HG03442 (cell line): ENCODE measurements at regions not wholly inside any gene's neighbourhood (a gene's known extent, or its start where the extent isn't known, plus 50 kb on each side); places are given as distances from the start of the nearest gene placed in this dataset.
"Not testable (repeated sequence)": the region's sequence is repeated elsewhere in the genome, so short reads cannot be mapped to it uniquely, and the experiment has no call there.

ENCODE experiments used
- ATAC-seq: cut with Tn5 transposase; IDR thresholded peaks from one replicate; pipeline ENCODE4 v1.9.1; 2021; ENCODE audit warnings: mild to moderate bottlenecking, moderate library complexity; ENCODE audit not compliant: unreplicated experiment

DNA sequence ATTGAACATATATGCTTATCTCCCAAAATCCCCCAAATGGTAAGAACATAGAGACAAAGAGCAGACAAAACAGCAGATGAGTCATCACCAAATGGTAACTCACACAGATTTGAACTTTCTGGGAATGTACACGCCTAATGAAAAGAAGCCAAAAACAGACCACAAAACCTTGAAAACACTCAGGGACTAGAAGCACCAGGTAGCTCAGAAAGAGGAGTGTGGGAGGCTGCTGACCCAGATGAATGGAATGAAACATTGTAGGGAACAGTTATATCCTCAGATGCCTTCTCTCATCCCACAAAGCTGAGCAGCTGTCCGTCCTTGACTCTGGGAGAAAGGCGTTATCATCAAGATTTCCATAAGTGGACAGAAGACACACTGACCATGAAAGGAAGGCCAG is 307.0 kb upstream of the USP25 start:
- ATAC-seq = peak; percentile 39

DNA sequence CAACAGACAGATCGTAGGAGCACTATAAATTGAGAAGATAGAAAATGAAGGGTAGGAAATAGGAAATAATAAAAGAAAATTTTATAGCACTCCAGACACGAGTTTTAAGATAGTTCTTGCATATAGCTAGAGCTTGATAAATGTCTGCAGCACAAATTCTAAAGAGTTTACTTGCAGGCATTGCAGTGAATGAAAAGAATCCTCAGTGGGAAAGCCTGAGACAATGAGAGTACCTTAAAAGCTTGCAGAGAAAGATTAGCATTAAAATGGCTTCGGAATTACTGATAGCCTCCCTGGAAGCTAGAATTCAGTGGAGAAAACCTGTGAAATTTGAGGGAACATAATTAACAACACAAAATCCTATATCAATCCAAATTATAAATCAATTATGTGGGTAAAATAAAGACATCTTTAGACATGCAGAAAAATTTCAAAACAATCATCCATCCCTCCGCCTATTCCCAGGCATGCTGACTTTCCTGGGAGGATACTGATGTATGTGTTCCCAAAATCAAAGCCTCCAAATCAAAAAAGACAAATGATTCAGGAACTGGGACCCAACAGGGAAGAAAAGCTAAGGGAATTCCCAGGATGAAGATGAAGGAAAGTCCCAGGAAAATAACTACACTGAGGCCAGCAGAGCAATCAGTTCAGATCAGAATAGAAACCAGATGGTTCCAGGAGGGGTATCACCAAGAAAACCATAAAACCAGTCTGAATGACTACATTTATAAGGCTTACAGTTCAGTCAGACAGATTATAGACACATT is 305.9 kb upstream of the USP25 start:
- no peak for ATAC-seq

DNA sequence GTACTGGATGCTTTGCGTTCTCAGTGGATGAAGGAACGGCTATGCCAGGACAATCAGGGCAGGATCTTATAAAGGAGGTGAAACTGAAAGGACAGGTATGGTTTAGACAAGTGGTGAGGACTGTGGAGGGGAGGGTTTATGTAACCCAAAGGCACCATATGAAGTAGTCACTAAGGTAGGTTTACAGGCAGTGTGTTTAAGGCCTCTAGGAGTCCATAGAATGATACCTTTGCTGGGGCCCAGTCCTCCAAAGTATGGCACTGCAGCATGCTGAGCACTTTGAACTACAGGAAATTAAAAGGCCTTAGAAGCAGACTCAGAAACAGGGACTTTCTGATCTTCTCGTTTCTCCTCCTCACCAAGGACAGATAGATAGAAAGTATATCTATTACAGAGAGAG is 304.7 kb upstream of the USP25 start:
- ATAC-seq = no peak

DNA sequence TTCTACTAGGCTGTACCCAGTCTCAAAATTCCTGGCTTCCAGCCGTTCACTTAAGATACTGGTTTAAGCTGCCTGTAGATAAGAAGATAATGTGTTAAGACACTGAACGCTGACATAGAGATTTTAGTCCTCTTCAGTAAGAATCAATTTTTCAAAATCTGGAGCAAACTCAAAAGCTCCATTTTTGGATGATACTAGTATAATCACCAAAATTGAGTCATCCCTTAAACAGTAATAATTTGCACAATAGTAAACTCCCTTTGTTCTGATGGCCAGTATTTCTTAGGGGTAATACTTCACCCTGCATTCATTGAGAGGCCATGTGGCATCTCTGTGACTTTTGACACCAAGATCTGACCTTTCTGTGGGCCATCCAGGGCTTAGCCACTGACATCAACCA is 299.8 kb upstream of the USP25 start:
- no peak for ATAC-seq

DNA sequence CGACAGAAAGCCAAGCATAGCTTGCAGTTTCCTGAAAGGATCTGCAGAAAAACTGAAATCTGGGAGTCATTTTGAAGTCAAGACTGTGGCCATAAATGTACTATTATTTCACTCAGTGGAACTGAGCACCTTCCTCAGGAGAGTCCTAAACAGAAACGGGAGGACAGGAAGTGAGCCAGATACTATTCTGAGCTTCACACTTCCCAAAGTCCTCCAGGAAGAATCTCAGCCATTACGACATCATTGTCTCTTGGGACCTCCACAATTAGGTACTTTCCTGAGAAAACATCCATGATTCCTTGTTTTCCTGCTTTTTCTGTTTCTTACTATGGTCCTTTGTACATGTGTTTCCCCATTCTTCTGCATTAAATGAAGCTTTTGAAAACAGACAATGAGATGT is 299.2 kb upstream of the USP25 start:
- ATAC-seq = no peak

DNA sequence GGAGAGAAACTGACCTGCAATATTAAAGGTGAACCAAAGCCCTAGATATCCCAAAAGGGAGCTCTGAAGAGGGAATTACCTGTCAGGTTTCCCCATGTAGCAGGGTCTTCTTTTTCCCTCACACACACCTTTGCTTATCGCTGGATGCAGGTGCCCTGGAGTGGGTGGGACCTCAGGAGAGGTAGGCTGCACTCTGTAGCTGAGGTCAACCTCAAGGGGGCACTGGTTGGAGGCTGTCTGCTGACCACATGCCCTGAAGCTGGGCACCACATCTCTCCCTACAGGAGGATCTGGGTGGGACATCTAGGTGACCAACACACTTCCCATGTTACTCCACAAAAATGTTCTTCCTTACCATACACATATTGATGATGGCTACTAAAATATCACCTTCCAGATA is 298.7 kb upstream of the USP25 start:
- no peak for ATAC-seq

DNA sequence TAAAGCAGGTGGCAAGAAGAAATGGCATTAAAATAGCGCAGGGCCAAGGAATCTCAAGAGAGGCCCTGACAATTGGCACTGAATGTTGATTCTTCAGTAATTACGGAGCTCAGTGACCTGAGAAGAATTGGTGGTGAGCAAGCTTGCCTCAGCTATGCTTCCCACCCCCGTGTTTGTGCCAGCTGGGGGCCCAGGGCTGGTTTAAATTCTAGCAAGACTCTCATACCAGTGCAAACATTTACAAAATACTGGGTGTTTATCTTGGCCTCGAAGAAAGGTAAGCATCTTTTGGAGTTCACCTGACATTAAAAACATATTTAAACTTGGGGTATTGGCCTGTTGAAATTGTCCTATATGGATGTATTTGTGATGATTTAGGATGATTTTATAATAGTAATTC is 296.7 kb upstream of the USP25 start:
- ATAC-seq = no peak

DNA sequence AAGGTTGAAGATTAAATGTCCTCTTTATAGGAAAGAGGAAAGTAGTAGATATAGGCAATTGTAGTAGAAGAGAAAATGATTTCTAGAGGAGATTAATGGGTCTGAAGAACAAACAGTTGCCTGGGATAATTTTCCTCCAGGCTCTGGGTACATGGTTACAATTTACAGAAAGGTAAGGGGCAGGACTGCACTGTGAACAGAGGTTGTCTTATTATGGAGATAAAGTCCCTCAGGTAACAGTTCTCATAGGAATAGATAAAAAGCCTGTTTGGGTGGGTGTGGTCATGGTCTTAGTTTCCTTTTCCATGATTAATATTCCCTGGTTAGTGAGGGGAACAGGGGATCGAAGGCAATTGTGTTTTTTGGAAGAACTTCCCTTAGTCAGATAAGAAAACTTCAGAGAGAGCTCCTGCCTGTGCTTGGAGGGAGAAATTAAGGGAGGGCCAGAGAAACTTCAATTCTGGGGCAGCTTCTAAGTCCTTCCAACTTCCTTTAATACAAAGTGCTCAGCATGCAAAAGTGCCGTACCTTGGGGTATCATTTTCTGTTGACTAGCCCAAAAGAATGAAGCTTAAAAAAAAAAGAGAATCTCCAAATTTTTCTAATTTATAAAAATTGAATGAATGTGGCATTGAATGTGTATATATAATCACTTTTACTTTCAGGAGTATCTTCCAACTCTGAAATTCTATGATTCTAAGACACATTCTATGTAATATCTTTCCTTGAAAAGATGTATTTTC is 295.4 kb upstream of the USP25 start:
- no peak for ATAC-seq

DNA sequence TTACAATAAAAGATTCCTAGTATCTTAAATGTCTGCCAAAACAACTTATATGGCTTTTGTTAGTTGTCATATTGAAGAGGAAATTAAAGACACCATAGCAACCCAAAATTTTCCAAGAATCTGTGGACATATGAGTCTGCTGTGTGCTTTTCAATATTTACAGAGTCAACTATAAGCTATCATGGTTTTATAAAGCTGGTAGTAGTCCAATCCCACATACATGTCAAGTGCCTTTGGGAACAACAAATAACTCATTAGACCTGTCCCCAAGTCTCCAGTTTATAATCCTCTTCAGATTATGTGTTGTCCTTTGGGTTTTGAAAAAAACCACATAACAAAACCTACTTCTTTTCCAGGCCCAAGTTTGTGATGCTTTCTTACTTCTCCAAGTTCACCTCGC is 293.8 kb upstream of the USP25 start:
- no peak for ATAC-seq

DNA sequence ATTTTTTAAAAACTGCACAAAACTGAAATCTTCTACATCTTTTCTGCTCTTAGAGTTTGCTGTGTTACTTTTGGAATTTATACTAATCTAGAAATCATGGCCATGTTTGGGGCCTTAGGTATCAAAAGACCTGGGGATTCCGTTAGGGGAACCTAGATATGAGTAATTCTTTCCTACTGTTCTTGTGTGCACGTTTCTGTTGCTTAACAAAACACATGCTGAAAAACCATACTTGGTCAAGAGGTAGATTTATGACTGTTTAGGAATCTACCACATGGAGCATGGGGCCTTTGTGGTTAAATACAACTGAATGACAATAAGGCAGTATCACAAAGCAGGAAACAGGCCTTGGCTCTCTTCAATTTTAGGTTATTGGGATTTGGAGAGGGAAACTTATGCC is 291.9 kb upstream of the USP25 start:
- peak; percentile 93 for ATAC-seq

DNA sequence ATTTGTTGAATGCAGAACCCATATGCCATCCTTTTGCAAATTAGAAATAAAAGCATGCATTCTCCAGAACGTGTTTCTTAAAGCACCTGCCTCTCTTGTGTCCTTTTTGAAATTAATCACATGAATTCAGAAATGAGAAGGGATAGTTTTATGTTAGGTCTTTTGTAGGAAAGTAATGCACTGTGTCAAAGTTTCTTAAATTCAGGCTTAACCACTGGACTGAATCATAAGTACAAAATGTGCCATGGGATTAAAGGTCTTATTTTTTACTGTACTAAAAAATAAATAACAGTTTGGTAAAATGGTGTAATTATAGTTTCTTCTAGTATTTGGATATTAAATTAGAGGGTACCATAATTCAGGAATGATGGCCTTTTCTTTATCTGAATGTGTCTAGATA is 290.1 kb upstream of the USP25 start:
- ATAC-seq = no peak

DNA sequence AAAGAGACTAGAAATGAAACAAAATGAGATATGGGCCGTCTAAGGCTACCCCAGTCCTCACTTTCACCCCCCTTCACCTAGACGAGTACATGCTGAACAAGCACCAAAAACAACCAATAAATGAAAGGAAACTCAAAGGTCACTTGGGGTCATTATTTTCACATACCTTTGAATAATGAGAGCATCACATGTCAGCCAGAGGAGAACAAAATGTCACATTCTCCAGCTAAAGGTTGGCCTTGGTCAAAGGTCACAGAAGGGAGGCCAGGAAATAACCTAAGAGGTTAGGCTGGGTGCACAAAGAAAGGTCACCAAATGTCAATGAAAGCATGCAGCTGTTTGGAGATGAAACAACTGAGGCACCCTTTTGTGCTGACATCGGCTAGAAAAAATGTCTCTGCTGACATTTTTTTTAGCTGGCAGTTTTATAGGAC is 288.7 kb upstream of the USP25 start:
- no peak for ATAC-seq

DNA sequence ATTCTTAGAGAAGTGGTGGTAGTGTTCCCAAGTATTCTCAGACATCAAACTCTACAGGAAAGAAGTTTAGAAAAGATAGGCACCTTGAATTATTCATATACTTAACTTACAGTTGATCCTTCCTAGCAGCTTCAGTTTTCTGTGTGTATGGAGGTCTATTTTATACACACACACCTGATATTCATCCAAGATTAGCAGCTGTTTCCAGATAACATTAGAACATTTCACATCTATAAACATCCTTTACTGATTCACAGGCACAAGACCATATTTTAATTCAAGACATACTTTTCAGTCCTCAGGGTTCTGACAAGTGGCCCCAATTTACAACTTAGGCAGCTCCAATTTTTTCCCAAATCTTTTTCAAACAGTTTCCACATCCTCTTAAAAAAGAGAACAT is 287.8 kb upstream of the USP25 start:
- ATAC-seq = no peak

DNA sequence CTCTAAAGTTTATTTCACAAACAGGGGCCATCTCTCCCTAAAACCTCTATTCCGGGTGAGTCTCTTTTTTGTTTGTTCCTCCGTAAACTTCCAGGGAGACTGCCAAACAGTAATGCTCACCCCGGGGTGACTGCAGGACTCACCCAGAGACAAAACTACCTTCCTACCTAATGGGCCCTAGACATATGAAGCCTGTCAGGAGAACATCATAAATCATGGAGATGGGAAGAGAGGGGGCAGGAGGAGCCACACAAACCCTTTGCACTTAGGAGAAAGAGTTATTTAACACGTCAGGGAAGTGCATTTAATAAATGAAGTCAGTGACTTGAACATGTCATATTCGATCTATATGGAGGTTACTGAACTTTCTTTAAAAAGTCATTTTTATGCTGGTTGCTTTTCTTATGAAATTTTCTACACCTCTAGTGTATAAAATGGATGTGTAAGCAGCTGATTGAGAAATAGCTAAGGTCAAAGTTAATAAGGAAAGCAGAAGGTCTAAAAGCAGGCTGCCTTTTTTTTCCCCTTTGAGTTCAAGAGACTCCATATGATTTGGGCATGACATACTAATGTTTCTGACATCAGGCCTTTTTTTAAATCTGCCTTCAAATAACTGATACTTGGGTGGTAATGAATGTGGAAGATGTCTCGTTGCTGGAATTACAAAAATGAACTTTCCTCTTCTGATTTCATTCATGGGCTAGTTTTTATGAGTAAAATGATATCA is 286.9 kb upstream of the USP25 start:
- no peak for ATAC-seq

DNA sequence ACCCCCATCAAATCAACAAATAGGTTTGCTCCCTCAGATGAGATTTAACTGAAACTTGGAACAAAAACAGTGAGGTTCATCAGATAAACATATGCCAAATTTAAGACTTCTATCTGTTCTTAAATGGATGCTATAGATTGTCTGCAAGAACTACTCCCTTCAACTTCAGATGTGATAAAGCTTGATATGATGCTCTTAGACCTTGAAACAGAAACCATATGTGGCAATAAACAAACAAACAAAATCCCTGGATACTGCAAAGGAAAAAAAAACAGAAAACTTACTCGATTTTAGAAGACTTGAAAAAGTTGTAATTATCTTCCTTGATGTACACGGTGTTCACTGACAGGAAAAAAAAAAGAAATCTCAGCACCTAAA is 286.1 kb upstream of the USP25 start:
- no peak for ATAC-seq

DNA sequence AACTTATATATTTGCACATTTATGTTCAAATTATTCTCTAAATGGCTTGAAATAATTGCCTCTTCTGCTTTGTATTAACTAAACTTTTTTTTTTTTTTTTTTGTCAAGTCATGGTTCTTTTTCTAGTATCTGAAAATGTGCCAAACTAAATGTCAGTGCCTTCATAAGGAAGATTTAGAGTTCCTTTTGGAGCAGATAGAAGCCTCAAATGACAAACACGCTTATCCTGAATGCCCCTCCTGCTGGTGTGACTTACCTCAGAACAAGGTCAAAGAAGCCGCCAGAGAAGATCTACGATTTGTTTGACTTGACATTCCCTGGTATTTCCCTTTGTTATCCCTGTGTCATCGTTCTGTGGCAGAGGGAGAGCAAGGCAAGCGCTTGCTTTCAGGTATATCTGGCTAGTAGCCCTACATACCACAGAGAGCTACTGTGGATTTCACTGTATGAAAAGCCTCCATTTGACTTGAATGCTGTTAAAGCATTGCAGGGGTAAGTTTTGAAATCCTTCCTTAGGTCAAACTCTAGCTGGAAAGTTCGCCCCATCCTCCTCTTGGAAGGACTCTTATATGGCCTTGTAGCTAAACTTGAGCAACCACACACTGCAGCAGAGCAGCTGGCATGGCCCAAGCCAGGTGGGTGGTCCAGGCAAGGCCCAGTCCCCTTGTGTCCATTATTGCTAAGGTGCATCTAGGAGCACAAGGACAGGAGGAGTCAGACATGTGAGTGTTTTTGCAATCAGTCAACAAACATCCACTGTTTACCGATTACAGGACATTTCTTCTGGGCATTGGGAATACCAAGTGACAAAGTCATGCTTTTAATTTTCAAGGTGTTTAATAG is 285.4 kb upstream of the USP25 start:
- no peak for ATAC-seq

DNA sequence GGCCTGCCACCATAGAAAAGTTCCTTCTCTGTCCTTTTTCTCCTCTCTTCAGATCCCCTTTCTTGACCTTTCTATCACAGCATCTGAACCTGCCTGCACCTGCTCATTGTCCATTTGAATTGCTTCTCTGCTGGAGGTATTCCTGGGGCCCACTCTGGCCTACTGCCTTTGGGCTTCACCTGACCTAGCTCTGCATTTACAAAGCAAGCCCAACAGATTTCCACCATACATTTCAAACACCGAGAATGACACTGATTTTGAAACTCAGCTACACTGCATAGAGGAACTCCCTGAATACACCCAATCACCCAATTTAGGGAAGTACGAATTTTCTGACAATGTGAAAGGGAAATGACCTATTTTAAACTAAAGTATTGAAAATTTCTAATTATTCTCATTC is 284.5 kb upstream of the USP25 start:
- peak; percentile 88 for ATAC-seq

DNA sequence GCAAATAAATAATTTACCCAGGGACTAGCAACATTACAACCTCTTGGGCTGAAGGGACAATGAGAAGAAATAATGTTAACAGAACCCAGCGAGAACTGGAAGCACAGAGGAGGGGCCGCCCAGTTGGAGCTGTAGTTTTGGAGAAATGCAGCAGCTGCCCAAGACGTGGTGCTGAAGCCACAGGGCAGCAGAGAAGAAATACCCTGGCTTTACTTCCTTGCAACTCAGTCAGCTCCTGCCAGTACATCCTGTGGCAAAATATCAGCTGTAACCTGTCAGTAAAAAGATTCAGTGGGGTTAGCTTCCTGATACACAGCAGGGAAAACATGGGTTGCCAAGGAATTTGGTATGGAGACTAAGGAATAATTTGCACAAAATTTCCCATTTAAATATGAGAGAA is 283.6 kb upstream of the USP25 start:
- no peak for ATAC-seq

DNA sequence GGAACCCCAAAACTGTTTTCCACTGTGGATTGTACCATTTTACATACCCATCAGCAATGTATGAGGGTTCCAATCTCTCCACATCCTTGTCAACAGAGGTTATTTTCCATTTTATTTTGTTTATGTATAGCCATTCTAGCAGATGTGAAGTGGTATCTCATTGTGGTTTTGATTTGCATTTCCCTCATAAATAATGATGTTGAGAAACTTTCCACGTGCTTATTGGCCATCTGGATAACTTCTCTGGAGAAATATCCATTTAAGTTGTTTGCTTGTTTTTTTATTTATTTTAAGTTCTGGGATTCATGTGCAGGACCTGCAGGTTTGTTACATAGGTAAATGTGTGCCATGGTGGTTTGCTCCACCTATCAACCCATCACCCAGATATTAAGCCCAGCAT is 280.2 kb upstream of the USP25 start:
- ATAC-seq = no peak

DNA sequence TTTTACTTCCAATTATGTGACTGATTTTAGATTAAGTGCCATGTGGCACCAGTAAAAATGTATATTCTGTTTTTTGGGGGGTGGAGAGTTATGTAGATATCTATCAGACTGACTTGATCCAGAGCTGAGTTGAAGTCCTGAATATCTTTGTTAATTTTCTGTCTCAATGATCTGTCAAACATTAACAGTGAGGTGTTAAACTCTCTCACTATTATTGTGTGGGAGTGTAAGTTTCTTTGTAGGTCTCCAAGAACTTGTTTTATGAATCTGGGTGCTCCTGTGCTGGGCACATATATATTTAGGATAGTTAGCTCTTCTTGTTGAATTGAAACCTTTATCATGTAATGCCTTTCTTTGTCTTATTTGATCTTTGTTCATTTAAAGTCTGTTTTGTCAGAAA is 276.5 kb upstream of the USP25 start:
- no peak for ATAC-seq

DNA sequence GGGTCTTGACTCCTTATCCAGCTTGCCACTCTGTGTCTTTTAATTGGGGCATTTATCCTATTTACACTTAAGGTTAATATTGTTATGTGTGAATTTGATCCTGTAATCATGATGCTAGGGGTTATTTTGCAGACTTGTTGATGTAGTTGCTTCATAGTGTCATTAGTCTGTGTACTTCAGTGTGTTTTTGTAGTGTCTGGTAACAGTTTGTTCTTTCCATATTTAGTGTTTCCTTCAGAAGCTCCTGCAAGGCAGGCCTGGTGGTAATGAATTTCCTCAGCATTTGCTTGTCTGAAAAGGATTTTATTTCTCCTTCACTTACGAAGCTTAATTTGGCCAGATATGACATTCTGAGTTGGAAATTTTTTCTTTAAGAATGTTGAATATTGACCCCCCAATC is 276.0 kb upstream of the USP25 start:
- not testable (repeated sequence) for ATAC-seq
